ENCODE measurements at regions not wholly inside any gene's neighbourhood (a gene's known extent, or its start where the extent isn't known, plus 50 kb on each side); places are given as distances from the start of the nearest gene placed in this dataset.

GRCh38 chr19:29879655-29879974, 62.4 kb upstream of the URI1 start:
- no peak for ATAC-seq
- intact Hi-C loops (cut with DNase I), result loop anchor here in 1 of 2 donors (10.0 kb wide), 1 partner anchor 115 kb away; no protein-coding TSS in a partner anchor

DNA sequence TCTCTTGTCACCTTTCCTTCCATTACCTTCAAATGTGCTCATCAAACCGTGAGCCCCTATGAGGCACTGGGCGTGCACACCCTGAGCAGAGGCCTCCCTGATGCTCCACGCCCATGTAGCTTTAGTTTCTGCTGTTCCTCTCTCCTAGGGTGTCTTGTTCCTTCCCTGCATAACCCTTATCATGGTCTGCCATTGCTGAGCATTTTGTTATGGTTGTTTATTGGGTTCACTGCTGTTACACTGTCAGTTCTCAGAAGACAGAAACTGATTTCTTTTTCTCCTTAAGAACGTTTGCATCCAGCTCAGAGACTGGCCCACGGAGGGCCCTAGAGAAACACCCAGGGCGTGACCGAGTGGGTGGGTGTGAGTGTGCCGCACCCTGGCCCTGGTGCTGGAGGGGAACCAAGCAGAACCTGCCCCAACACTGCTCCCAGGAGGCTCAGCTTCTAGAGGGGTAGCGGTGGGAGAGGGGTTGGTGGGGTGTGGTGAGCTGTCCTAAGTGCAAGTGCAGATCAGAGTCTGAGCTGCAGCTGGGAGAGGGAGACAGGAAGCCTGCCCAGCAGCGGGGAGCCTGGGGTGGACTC, 61.4 kb upstream of the URI1 start:
- intact Hi-C loops (cut with DNase I), result no loop called here
- Histone ChIP-seq H3K27ac (no peak overlapping the region), H3K36me3 (no peaks in the 10 kb centered on the region), H3K9me3 (no peaks in the 10 kb centered on the region), H3K4me1 (no peaks in the 10 kb centered on the region), H3K27me3 (peaks cover 0 to 63% of the 10 kb centered on the region in 2 donors), H3K4me3 (no peak overlapping the region)
- no peak for DNase-seq
- no peak for ATAC-seq
- TF ChIP-seq, protein P1, sequence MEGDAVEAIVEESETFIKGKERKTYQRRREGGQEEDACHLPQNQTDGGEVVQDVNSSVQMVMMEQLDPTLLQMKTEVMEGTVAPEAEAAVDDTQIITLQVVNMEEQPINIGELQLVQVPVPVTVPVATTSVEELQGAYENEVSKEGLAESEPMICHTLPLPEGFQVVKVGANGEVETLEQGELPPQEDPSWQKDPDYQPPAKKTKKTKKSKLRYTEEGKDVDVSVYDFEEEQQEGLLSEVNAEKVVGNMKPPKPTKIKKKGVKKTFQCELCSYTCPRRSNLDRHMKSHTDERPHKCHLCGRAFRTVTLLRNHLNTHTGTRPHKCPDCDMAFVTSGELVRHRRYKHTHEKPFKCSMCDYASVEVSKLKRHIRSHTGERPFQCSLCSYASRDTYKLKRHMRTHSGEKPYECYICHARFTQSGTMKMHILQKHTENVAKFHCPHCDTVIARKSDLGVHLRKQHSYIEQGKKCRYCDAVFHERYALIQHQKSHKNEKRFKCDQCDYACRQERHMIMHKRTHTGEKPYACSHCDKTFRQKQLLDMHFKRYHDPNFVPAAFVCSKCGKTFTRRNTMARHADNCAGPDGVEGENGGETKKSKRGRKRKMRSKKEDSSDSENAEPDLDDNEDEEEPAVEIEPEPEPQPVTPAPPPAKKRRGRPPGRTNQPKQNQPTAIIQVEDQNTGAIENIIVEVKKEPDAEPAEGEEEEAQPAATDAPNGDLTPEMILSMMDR (IDR thresholded peaks at IDR 0.05), result no peak

More at GRCh38 chr19:29879655-29879974, 62.4 kb upstream of the URI1 start:
- H3K27me3 ChIP-seq, result peaks cover 0 to 70% of the 10 kb centered on the region in 2 donors
- TF ChIP-seq, protein P1 (IDR thresholded peaks at IDR 0.05), result no peak
- H3K4me3 ChIP-seq, result no peak overlapping the region
- H3K4me1 ChIP-seq, result no peaks in the 10 kb centered on the region
- no peak overlapping the region for H3K27ac ChIP-seq
- DNase-seq, result no peak
- H3K36me3 ChIP-seq, result no peaks in the 10 kb centered on the region
- H3K9me3 ChIP-seq, result no peaks in the 10 kb centered on the region

DNA sequence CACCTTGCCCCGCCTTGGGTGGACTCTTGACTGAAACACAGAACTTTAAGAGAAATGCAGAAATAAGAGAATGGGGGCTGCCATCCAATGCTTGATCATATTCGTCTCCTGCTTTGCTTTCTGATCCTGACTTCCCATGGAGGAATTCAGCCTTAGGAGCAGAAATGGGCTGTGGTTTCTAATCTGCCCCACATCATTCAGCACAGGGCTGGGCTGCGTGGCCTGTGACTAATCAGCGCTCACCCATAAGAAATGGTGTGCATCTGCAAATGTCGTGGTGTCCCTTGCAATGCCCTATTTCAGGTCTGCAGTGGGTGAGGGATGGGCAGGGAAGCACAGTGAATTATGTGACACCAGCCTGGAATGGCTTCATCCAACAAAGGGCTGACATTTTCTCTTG, 60.7 kb upstream of the URI1 start:
- peaks cover 0 to 55% of the 10 kb centered on the region in 2 donors for H3K27me3 ChIP-seq
- ATAC-seq (no peak), DNase-seq (no peak)
- H3K27ac ChIP-seq, result no peak overlapping the region
- intact Hi-C loops (cut with DNase I), result no loop called here
- no peak overlapping the region for H3K4me3 ChIP-seq
- H3K36me3 ChIP-seq, result no peaks in the 10 kb centered on the region
- no peaks in the 10 kb centered on the region for H3K9me3 ChIP-seq
- no peaks in the 10 kb centered on the region for H3K4me1 ChIP-seq
- TF ChIP-seq, protein P1 (IDR thresholded peaks at IDR 0.05), result no peak

DNA sequence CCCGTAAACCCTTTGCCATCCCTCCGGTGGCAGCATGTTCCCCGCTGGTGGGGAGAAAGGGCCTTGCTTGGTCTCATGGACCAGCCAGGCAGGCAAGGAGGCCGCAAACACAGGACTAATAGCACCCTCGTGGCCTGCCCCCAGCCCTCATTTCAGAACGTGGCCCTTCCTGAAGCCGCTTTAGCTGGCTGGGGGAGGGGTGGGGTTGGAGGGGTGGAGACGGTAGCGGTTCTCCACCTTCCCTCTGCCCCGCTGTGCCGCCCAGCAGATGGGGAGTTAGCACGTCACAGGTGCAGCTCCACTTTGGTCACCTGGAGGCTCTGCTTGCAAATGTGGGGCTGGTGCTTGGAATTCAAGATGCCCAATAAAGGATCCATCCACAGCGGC, 59.3 kb upstream of the URI1 start:
- no peak overlapping the region for H3K27ac ChIP-seq
- peaks cover 0 to 50% of the 10 kb centered on the region in 2 donors for H3K27me3 ChIP-seq
- H3K4me1 ChIP-seq, result no peaks in the 10 kb centered on the region
- no peaks in the 10 kb centered on the region for H3K9me3 ChIP-seq
- ATAC-seq (no peak), DNase-seq (no peak)
- TF ChIP-seq, protein P1 (IDR thresholded peaks at IDR 0.05), result no peak
- intact Hi-C loops (cut with DNase I), result no loop called here
- no peaks in the 10 kb centered on the region for H3K36me3 ChIP-seq
- H3K4me3 ChIP-seq, result no peak overlapping the region

DNA sequence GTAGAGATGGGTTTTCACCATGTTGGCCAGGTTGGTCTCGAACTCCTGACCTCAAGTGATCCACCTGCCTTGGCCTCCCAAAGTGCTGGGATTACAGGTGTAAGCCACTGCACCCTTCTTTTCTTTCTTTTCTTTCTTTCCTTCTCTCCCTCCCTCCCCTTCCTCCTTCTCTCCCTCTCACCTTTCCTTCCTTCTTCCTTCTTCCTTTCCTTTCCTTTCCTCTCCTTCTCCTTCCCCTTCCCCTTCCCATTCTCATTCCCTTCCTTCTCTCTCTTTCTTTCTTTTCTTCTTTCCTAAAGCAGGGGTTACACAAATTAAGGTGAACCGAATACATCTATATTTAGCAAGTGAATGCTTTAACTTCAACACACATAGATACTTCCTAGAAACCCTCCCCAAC, 58.0 kb upstream of the URI1 start:
- DNase-seq (no peak), ATAC-seq (no peak)
- Histone ChIP-seq H3K4me1 (no peaks in the 10 kb centered on the region), H3K27ac (no peak overlapping the region), H3K9me3 (no peaks in the 10 kb centered on the region), H3K27me3 (peaks cover 0 to 41% of the 10 kb centered on the region in 2 donors), H3K4me3 (no peak overlapping the region), H3K36me3 (no peaks in the 10 kb centered on the region)
- intact Hi-C loops (cut with DNase I), result no loop called here
- TF ChIP-seq, protein P1 (IDR thresholded peaks at IDR 0.05), result no peak

All from left lung (tissue), 4 donors.